Endothelial cell of umbilical vein (primary cell): ENCODE measurements at regions not wholly inside any gene's neighbourhood (a gene's known extent, or its start where the extent isn't known, plus 50 kb on each side); places are given as distances from the start of the nearest gene placed in this dataset.

Source experiments
- BruUV-seq: library from RNA; stranded (reverse); fragments of 400-500 nt; replicated peaks from 2 replicates; lab custom pipeline; 2021; lab: Mats Ljungman, UMichigan
- CTCF ChIA-PET: fragments of 300-600, 350-600 bp; sonication (Branson Sonifier 250); formaldehyde crosslinking; loops from one replicate; lab custom pipeline; 2021; ENCODE audit warnings: antibody characterized with exemption, inconsistent platforms; lab: Charles Lee
- POLR2A ChIA-PET: fragments of 300-600, 350-600 bp; sonication (Branson Sonifier 250); formaldehyde crosslinking; loops from one replicate; lab custom pipeline; 2021; ENCODE audit warnings: antibody characterized with exemption, inconsistent platforms; lab: Charles Lee
- DNase-seq: peaks from one replicate; pipeline ENCODE4 v3.0.0-alpha.2; 2011; ENCODE audit warnings: low read depth, low spot score
- FAIRE-seq: peaks from 2 replicates; lab custom pipeline; 2011; peaks lifted over from hg19 to GRCh38; lab: Jason Lieb, UNC
- H2AFZ ChIP-seq: 2 replicates; pipeline ENCODE4 v1.6.0; 2012; ENCODE audit warnings: low read depth, low read length, control low read depth, inconsistent platforms
- H3K27ac ChIP-seq: 2 replicates; pipeline ENCODE4 v1.5.1; 2011; ENCODE audit warnings: low read depth, mild to moderate bottlenecking, control low read depth, low read length, moderate library complexity; ENCODE audit not compliant: insufficient read depth
- H3K27me3 ChIP-seq, 2 experiments: 2 replicates each; pipeline versions ENCODE4 v1.6.0 to v1.6.1; 2011; ENCODE audit warnings: low read length in 2 of 2, mixed read lengths in 1 of 2; ENCODE audit not compliant: control insufficient read depth in 2 of 2, insufficient read depth in 2 of 2
- H3K36me3 ChIP-seq, 2 experiments: 2 replicates in 1 of 2; 3 replicates in 1 of 2; pipeline ENCODE4 v1.5.1; 2011; ENCODE audit warnings: low read length in 2 of 2, mild to moderate bottlenecking in 1 of 2, moderate library complexity in 1 of 2; ENCODE audit not compliant: control insufficient read depth in 2 of 2, insufficient read depth in 2 of 2; ENCODE audit errors: extremely low read depth in 1 of 2
- H3K4me1 ChIP-seq: 3 replicates; pipeline ENCODE4 v1.5.1; 2011; ENCODE audit warnings: mild to moderate bottlenecking, low read length; ENCODE audit not compliant: control insufficient read depth, insufficient read depth; ENCODE audit errors: extremely low read depth
- H3K4me2 ChIP-seq: 2 replicates; pipeline ENCODE4 v1.6.1; 2011; ENCODE audit warnings: low read length, control low read depth, mixed read lengths; ENCODE audit not compliant: insufficient read depth
- H3K4me3 ChIP-seq, 3 experiments: fragments of 200-600 bp in 1 of 3; sonication (generic), shearing (Covaris generic) in 1 of 3; replicated peaks in 1 of 3; 2 replicates each; pipeline ENCODE4 v1.5.1; 2011 to 2016; ENCODE audit warnings: control low read depth in 3 of 3, low read length in 3 of 3, mild to moderate bottlenecking in 2 of 3, inconsistent platforms in 1 of 3, low read depth in 1 of 3, moderate library complexity in 1 of 3; ENCODE audit not compliant: insufficient read depth in 1 of 3
- H3K79me2 ChIP-seq: 2 replicates; pipeline ENCODE4 v1.6.0; 2012; ENCODE audit warnings: low read length, inconsistent platforms; ENCODE audit not compliant: control insufficient read depth, insufficient read depth
- H3K9ac ChIP-seq: replicated peaks from 2 replicates; pipeline ENCODE3; 2011; ENCODE audit warnings: low read length, control low read depth; ENCODE audit not compliant: insufficient read depth; ENCODE audit errors: extremely low read depth
- H3K9me1 ChIP-seq: replicated peaks from 3 replicates; pipeline ENCODE4 v1.6.0; 2011; ENCODE audit warnings: mild to moderate bottlenecking, low read length; ENCODE audit not compliant: control insufficient read depth, insufficient read depth; ENCODE audit errors: extremely low read depth
- H3K9me3 ChIP-seq: replicated peaks from 2 replicates; pipeline ENCODE4 v1.5.1; 2012; ENCODE audit warnings: low read length, inconsistent platforms; ENCODE audit not compliant: control insufficient read depth, insufficient read depth
- H4K20me1 ChIP-seq: replicated peaks from 2 replicates; pipeline ENCODE3; 2011; ENCODE audit warnings: mild to moderate bottlenecking, low read length; ENCODE audit not compliant: control insufficient read depth, insufficient read depth; ENCODE audit errors: extremely low read depth
- EZH2 ChIP-seq: IDR thresholded peaks from 2 replicates; pipeline ENCODE4 v1.6.1; 2012; ENCODE audit warnings: borderline replicate concordance, low read depth, mild to moderate bottlenecking, moderate library complexity, low read length, inconsistent platforms; ENCODE audit not compliant: severe bottlenecking
- FOS ChIP-seq: IDR thresholded peaks from 2 replicates; pipeline ENCODE4 v1.6.1; 2011; ENCODE audit warnings: mild to moderate bottlenecking, low read length, moderate library complexity, borderline replicate concordance; ENCODE audit not compliant: insufficient read depth
- GATA2 ChIP-seq: IDR thresholded peaks from 2 replicates; pipeline ENCODE4 v1.7.0; 2011; ENCODE audit warnings: low read depth, mild to moderate bottlenecking, moderate library complexity, mixed read lengths, low read length; ENCODE audit not compliant: insufficient read length, insufficient read depth
- JUN ChIP-seq: IDR thresholded peaks from 2 replicates; pipeline ENCODE4 v1.6.1; 2011; ENCODE audit warnings: borderline replicate concordance, low read depth; ENCODE audit not compliant: insufficient read length, insufficient read depth
- MYC ChIP-seq: IDR thresholded peaks from one replicate; pipeline ENCODE4 v1.6.1; 2011; ENCODE audit warnings: mild to moderate bottlenecking, low read depth, low read length
- POLR2A ChIP-seq: IDR thresholded peaks from 2 replicates; pipeline ENCODE4 v1.6.1; 2012; ENCODE audit warnings: low read depth, mild to moderate bottlenecking, control low read depth, low read length
- POLR2AphosphoS5 ChIP-seq: IDR thresholded peaks from 2 replicates; pipeline ENCODE4 v1.6.1; 2012; ENCODE audit warnings: low read depth, mild to moderate bottlenecking, control low read depth, low read length, moderate library complexity; ENCODE audit not compliant: insufficient read depth
- dilution Hi-C: fragments of 300-500 bp; cut with MboI; formaldehyde crosslinking; loops from one replicate; pipeline ENCODE4 v1.15.0; 2019; ENCODE audit warnings: low sequenced_read_pairs; ENCODE audit not compliant: extremely low pct_ligation_motif_present
- intact Hi-C: fragments of 100-400 bp; cut with micrococcal nuclease; formaldehyde crosslinking; loops from one replicate; pipeline ENCODE4 v1.10.0; 2022
- TF ChIP-seq, protein P1 (sequence below): IDR thresholded peaks from 2 replicates; pipeline ENCODE4 v1.6.1; 2011; ENCODE audit not compliant: insufficient read depth, insufficient read length
- TF ChIP-seq, protein P2 (sequence below), 2 donors: IDR thresholded peaks; 1 replicate in 1 of 2; 2 replicates in 1 of 2; pipeline ENCODE4 v1.5.1; 2011; ENCODE audit warnings: low read length in 2 of 2, mild to moderate bottlenecking in 2 of 2, moderate library complexity in 2 of 2, control low read depth in 1 of 2, inconsistent platforms in 1 of 2, low read depth in 1 of 2; ENCODE audit not compliant: insufficient read depth in 1 of 2; ENCODE audit errors: extremely low read depth in 1 of 2

DNA sequence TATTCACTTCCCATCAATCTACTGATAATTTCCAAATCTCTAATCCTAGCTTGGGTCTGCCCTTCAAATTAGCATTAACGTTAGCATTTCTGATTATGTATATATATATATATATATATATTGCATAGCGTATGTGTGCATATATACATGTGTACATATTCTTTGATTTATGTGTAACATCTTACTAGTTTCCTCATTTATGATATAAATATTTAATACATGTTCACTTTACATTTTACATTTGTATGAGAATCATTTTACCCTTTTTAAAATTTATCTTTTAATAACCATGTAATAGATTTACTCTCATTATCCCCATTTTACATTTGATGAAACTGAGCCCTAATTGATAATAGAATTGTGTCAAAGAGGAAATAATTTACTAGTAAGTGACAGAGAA, 164.7 kb downstream of the ZNF648 start:
- no TSS peak for BruUV-seq
- FAIRE-seq, result no peak

DNA sequence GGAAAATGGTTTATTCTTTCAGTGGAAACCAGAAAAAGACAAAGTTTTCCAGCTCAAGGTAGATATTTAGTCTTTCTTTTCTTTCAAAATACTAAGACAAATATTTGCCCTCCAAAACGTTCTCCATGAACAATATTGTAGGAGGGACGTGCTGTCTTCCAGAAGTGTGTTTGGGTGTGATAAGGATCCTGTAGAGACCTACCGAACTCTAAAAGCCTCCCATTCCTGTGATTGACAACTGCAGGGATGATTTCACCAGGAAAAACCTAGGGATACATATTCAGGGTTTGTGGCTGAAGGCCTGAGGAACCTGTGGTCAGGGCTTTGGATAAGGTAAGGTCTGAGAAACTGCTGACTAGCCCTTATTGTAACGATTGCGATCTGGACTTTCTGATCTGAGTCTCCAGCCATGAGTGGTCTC, 167.1 kb downstream of the ZNF648 start:
- H2AFZ ChIP-seq, result no peak overlapping the region
- no peaks in the 10 kb centered on the region for H3K9me1 ChIP-seq
- BruUV-seq, result no TSS peak
- no peak for DNase-seq
- FAIRE-seq, result no peak
- POLR2A ChIA-PET, result no interaction called here
- H3K9ac ChIP-seq, result no peak overlapping the region
- TF ChIP-seq, protein P1, sequence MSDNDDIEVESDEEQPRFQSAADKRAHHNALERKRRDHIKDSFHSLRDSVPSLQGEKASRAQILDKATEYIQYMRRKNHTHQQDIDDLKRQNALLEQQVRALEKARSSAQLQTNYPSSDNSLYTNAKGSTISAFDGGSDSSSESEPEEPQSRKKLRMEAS, result no peak
- TF ChIP-seq JUN (no peak), GATA2 (no peak), EZH2 (no peak), FOS (no peak), MYC (no peak), POLR2AphosphoS5 (no peak), POLR2A (no peak)
- TF ChIP-seq, protein P2, sequence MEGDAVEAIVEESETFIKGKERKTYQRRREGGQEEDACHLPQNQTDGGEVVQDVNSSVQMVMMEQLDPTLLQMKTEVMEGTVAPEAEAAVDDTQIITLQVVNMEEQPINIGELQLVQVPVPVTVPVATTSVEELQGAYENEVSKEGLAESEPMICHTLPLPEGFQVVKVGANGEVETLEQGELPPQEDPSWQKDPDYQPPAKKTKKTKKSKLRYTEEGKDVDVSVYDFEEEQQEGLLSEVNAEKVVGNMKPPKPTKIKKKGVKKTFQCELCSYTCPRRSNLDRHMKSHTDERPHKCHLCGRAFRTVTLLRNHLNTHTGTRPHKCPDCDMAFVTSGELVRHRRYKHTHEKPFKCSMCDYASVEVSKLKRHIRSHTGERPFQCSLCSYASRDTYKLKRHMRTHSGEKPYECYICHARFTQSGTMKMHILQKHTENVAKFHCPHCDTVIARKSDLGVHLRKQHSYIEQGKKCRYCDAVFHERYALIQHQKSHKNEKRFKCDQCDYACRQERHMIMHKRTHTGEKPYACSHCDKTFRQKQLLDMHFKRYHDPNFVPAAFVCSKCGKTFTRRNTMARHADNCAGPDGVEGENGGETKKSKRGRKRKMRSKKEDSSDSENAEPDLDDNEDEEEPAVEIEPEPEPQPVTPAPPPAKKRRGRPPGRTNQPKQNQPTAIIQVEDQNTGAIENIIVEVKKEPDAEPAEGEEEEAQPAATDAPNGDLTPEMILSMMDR (IDR thresholded peaks at IDR 0.05; ENCODE audit: extremely low read depth in 1 of 2, insufficient read depth in 1 of 2, low read depth in 1 of 2, low read length in 2 of 2), result no peak
- no peaks in the 10 kb centered on the region for H3K27me3 ChIP-seq
- H3K9me3 ChIP-seq, result peaks cover 2% of the 10 kb centered on the region
- CTCF ChIA-PET, result no interaction called here
- H3K4me2 ChIP-seq, result no peak overlapping the region
- H3K4me1 ChIP-seq, result no peaks in the 10 kb centered on the region
- dilution Hi-C loops (no loop called here), intact Hi-C loops (no loop called here)
- no peak overlapping the region for H3K4me3 ChIP-seq
- H3K36me3 ChIP-seq, result no peaks in the 10 kb centered on the region
- H3K27ac ChIP-seq, result no peak overlapping the region
- no peaks in the 10 kb centered on the region for H3K79me2 ChIP-seq
- H4K20me1 ChIP-seq, result no peaks in the 10 kb centered on the region

More for the DNA sequence above, 164.7 kb downstream of the ZNF648 start:
- ChIA-PET CTCF (no interaction called here), POLR2A (no interaction called here)
- intact Hi-C loops (no loop called here), dilution Hi-C loops (no loop called here)
- Histone ChIP-seq H4K20me1 (no peaks in the 10 kb centered on the region), H3K79me2 (no peaks in the 10 kb centered on the region), H3K4me1 (no peaks in the 10 kb centered on the region), H3K27ac (no peak overlapping the region), H3K9me3 (no peaks in the 10 kb centered on the region), H3K27me3 (no peaks in the 10 kb centered on the region), H3K9ac (no peak overlapping the region), H2AFZ (no peak overlapping the region), H3K9me1 (no peaks in the 10 kb centered on the region), H3K4me2 (no peak overlapping the region), H3K4me3 (no peak overlapping the region), H3K36me3 (no peaks in the 10 kb centered on the region)
- DNase-seq, result no peak
- TF ChIP-seq, protein P1, result no peak
- no peak for TF ChIP-seq JUN
- TF ChIP-seq, protein P2 (IDR thresholded peaks at IDR 0.05; ENCODE audit: extremely low read depth in 1 of 2, insufficient read depth in 1 of 2, low read depth in 1 of 2, low read length in 2 of 2), result no peak
- TF ChIP-seq EZH2, result no peak
- no peak for TF ChIP-seq POLR2AphosphoS5
